HG02884 (cell line): ENCODE measurements at regions not wholly inside any gene's neighbourhood (a gene's known extent, or its start where the extent isn't known, plus 50 kb on each side); places are given as distances from the start of the nearest gene placed in this dataset.
"Not testable (repeated sequence)": the region's sequence is repeated elsewhere in the genome, so short reads cannot be mapped to it uniquely, and the experiment has no call there.

Experiments used
- ATAC-seq: cut with Tn5 transposase; IDR thresholded peaks from one replicate; pipeline ENCODE4 v1.9.1; 2021; ENCODE audit warnings: mild to moderate bottlenecking, moderate library complexity; ENCODE audit not compliant: unreplicated experiment

- ATAC-seq: no peak
These were observed 1318.4 kb downstream of the CDH8 start for GRCh38 chr16:60717808-60718207.

GRCh38 chr16:60712144-60712543 lies 1324.1 kb downstream of the CDH8 start:
- ATAC-seq: no peak

- ATAC-seq: no peak
These were observed 1331.5 kb downstream of the CDH8 start for GRCh38 chr16:60704726-60705125.

GRCh38 chr16:60703096-60703495 lies 1333.1 kb downstream of the CDH8 start:
- no peak for ATAC-seq

GRCh38 chr16:60686824-60687223 lies 1349.4 kb downstream of the CDH8 start:
- ATAC-seq: no peak

- no peak for ATAC-seq
These were observed 1352.2 kb downstream of the CDH8 start for GRCh38 chr16:60684002-60684401.

GRCh38 chr16:60682219-60682618 lies 1354.0 kb downstream of the CDH8 start:
- ATAC-seq: no peak

- ATAC-seq: no peak
These were observed 1355.2 kb downstream of the CDH8 start for GRCh38 chr16:60681043-60681442.

GRCh38 chr16:60675022-60675421 lies 1361.2 kb downstream of the CDH8 start:
- no peak for ATAC-seq

- ATAC-seq: no peak
These were observed 1362.0 kb downstream of the CDH8 start for GRCh38 chr16:60674241-60674640.

- ATAC-seq: no peak
These were observed 1380.6 kb downstream of the CDH8 start for GRCh38 chr16:60655514-60656153.

- ATAC-seq: no peak
These were observed 1384.9 kb downstream of the CDH8 start for GRCh38 chr16:60651346-60651745.

- no peak for ATAC-seq
These were observed 1387.9 kb downstream of the CDH8 start for GRCh38 chr16:60648290-60648689.

- not testable (repeated sequence) for ATAC-seq
These were observed 1388.8 kb downstream of the CDH8 start for GRCh38 chr16:60647388-60647787.

GRCh38 chr16:60646631-60647030 lies 1389.6 kb downstream of the CDH8 start:
- ATAC-seq: no peak

GRCh38 chr16:60645541-60645940 lies 1390.7 kb downstream of the CDH8 start:
- ATAC-seq: no peak

GRCh38 chr16:60642956-60643355 lies 1393.3 kb downstream of the CDH8 start:
- ATAC-seq: no peak

- no peak for ATAC-seq
These were observed 1395.1 kb downstream of the CDH8 start for GRCh38 chr16:60641067-60641665.

GRCh38 chr16:60640038-60640437 lies 1396.2 kb downstream of the CDH8 start:
- no peak for ATAC-seq

- ATAC-seq: not testable (repeated sequence)
These were observed 1399.6 kb downstream of the CDH8 start for GRCh38 chr16:60636636-60637035.

- no peak for ATAC-seq
These were observed 1400.1 kb downstream of the CDH8 start for GRCh38 chr16:60636117-60636516.

- ATAC-seq: no peak
These were observed 1400.7 kb downstream of the CDH8 start for GRCh38 chr16:60635548-60635947.

- no peak for ATAC-seq
These were observed 1424.4 kb downstream of the CDH8 start for GRCh38 chr16:60611844-60612243.
